Activated T-cell treated with anti-CD3 and anti-CD28 coated beads, Interleukin-2, amount 50 U/mL, for 24 hours (primary cell): ENCODE measurements at regions not wholly inside any gene's neighbourhood (a gene's known extent, or its start where the extent isn't known, plus 50 kb on each side); places are given as distances from the start of the nearest gene placed in this dataset.

Source experiments
- DNase-seq: peaks from one replicate; pipeline ENCODE4 v3.0.0-alpha.2; 2020
- H3K27ac Mint-ChIP-seq: 2 replicates; pipeline ENCODE4 v1.8.0; 2020; ENCODE audit warnings: mild to moderate bottlenecking, mixed read lengths
- H3K27me3 Mint-ChIP-seq: 2 replicates; pipeline ENCODE4 v1.8.0; 2020; ENCODE audit warnings: mixed read lengths
- H3K36me3 Mint-ChIP-seq: 2 replicates; pipeline ENCODE4 v1.8.0; 2020; ENCODE audit warnings: low read depth, mixed read lengths
- H3K4me1 Mint-ChIP-seq: 2 replicates; pipeline ENCODE4 v1.8.0; 2020; ENCODE audit warnings: low read depth, mixed read lengths
- H3K4me3 Mint-ChIP-seq: 2 replicates; pipeline ENCODE4 v1.8.0; 2020; ENCODE audit warnings: mild to moderate bottlenecking, moderate library complexity, mixed read lengths
- H3K9me3 Mint-ChIP-seq: 2 replicates; pipeline ENCODE4 v1.8.0; 2020; ENCODE audit warnings: mixed read lengths

DNA sequence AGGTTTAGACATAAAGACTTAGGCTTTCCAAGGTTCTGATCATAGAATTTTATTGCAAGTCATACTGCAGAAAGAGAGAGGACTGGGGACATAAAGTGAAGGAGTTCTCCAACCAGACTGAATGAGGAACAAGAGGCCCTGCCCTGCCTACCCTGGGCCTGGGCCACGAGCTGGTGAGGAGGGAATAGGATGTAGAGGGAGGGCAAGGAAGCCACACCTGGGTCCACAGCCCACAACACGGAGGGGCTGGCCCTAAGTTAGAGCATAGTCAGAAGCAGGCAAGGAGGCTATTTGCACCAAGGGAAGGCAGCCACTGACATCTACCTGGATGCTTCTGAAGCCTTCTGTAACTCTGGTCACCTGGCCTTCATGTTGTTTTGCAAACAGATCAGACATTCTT, 82.2 kb upstream of the CXCL12 start:
- H3K4me3 Mint-ChIP-seq, result no peak overlapping the region
- no peaks in the 10 kb centered on the region for H3K4me1 Mint-ChIP-seq
- H3K36me3 Mint-ChIP-seq, result no peaks in the 10 kb centered on the region
- H3K27ac Mint-ChIP-seq, result no peak overlapping the region
- H3K9me3 Mint-ChIP-seq, result no peaks in the 10 kb centered on the region
- H3K27me3 Mint-ChIP-seq, result peaks cover 10% of the 10 kb centered on the region
- DNase-seq, result no peak

DNA sequence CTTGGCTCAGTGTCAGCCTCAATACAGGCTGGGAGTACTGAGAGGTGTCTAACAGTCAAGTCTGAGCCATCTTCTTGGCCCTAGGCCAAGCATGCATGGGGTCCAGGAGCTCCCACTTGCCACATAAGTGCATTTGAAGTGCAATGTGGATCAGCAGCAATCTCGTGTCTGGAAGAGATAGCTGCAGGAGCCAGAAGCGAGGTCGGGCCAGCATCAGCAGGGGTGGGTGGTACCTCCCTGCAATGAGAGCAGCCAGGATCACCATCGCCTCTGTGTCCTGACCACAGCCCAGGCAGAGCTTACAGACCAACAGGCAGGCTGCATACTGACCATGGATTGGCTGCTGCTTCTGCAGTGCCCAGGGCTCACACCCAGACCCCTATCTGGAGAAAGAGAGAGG, 83.0 kb upstream of the CXCL12 start:
- H3K27ac Mint-ChIP-seq, result no peak overlapping the region
- H3K27me3 Mint-ChIP-seq, result peaks cover 10% of the 10 kb centered on the region
- H3K4me1 Mint-ChIP-seq, result no peaks in the 10 kb centered on the region
- no peaks in the 10 kb centered on the region for H3K9me3 Mint-ChIP-seq
- no peak for DNase-seq
- H3K36me3 Mint-ChIP-seq, result no peaks in the 10 kb centered on the region
- no peak overlapping the region for H3K4me3 Mint-ChIP-seq

DNA sequence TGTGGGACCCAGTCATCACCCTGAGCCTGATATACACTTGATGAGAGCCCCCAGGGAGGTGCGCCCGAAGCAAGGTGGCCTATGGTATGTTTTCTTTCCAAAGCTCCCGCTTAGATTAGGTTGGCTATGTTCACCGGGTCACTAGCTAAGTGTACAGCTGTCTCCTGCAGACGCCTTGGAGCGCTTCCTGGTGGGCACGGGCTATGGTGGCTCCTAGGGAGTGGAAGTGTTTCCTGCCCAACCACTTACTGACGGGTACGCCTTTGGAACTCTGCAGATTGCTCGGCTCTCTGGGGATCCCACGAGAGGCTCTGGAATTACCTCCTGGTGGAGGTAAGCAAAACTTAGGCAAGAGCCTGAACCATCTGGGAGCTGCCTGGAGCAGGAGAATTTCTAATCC, 83.6 kb upstream of the CXCL12 start:
- peaks cover 10% of the 10 kb centered on the region for H3K27me3 Mint-ChIP-seq
- H3K9me3 Mint-ChIP-seq, result no peaks in the 10 kb centered on the region
- H3K27ac Mint-ChIP-seq, result no peak overlapping the region
- no peak overlapping the region for H3K4me3 Mint-ChIP-seq
- no peaks in the 10 kb centered on the region for H3K4me1 Mint-ChIP-seq
- DNase-seq, result no peak
- H3K36me3 Mint-ChIP-seq, result no peaks in the 10 kb centered on the region

DNA sequence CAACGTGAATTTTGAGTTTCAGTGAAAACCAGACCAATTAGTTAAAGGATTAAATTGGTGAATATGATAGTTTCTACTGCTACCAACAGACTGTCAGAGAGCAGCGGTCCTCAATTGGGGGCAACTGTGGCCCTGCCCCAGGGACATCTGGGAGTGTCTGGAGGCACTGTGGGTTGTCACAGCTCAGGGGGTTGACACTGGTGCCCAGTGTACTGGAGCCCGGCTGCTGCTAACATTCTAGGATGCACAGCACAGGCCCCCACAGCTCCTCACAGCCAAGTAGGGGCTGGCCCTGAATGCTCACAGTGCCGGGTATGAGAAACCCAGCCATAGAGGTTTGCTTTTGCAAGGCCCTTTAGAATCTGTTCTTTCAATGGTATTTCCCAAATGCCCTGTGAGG, 84.1 kb upstream of the CXCL12 start:
- Mint-ChIP-seq H3K4me1 (no peaks in the 10 kb centered on the region), H3K4me3 (no peak overlapping the region), H3K27me3 (peaks cover 8% of the 10 kb centered on the region), H3K36me3 (no peaks in the 10 kb centered on the region), H3K27ac (no peak overlapping the region), H3K9me3 (no peaks in the 10 kb centered on the region)
- DNase-seq, result no peak

DNA sequence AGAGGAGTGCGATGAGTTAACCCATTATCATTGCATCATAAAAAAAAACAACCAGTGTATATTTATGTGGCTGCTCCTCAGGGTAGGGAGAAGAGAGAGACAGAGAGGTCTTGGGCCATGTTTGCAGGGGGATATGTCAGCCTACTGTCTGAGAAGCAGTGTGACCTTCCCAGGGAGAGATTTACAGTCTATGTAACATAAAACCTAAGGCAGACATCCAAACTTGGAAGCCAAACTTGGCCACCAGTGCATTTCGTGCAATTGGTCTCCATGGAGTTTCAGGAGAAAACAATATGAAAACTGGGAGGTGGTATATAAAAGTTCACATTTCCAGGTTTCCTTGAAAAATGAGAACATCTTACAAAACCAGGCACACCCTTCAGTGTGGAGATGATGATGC, 85.9 kb upstream of the CXCL12 start:
- no peaks in the 10 kb centered on the region for H3K4me1 Mint-ChIP-seq
- DNase-seq, result no peak
- no peak overlapping the region for H3K4me3 Mint-ChIP-seq
- H3K9me3 Mint-ChIP-seq, result no peaks in the 10 kb centered on the region
- no peak overlapping the region for H3K27ac Mint-ChIP-seq
- H3K27me3 Mint-ChIP-seq, result peaks cover 5% of the 10 kb centered on the region
- H3K36me3 Mint-ChIP-seq, result no peaks in the 10 kb centered on the region

DNA sequence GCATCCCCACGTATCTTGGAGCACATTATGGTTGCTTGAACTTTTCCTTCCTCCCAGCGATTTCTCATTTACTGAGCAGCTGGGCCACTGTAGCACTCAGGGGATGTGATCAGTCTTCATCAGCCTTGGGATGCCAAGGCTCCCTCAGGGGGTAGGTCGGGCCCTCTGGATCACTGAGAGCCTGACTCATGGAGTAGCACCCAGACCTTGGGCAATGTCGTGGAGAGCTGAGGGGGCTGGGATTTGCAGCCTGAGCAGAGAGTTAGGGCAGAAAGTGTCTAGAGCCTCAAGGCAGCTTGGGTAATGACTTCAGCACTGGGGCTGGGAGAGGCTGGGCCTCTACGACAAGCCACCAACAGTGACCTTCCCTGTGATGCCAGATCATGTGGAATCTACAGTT, 86.5 kb upstream of the CXCL12 start:
- no peak for DNase-seq
- no peaks in the 10 kb centered on the region for H3K36me3 Mint-ChIP-seq
- H3K9me3 Mint-ChIP-seq, result no peaks in the 10 kb centered on the region
- no peak overlapping the region for H3K4me3 Mint-ChIP-seq
- no peak overlapping the region for H3K27ac Mint-ChIP-seq
- H3K4me1 Mint-ChIP-seq, result no peaks in the 10 kb centered on the region
- H3K27me3 Mint-ChIP-seq, result peaks cover 3% of the 10 kb centered on the region

DNA sequence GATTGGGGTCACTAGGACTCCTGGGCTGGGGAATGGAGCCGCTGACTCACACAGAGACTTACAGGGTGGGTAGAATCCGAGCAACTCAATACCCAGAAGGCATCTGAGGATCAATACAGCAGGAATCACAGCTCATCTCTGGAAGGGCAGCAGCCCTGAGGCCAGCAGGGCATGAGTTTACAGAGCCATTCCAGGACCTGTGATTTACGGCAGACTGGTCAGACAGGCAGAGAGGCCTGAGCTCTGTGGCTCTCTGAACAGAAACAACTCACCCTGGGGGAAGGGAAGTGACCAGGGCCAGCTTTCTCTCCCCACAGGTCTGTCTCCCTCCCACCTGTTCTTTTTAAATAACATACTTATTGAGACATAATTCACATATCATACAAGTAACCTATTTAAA, 88.2 kb upstream of the CXCL12 start:
- DNase-seq, result no peak
- Mint-ChIP-seq H3K4me1 (no peaks in the 10 kb centered on the region), H3K36me3 (no peaks in the 10 kb centered on the region), H3K4me3 (no peak overlapping the region), H3K27ac (no peak overlapping the region), H3K27me3 (no peaks in the 10 kb centered on the region), H3K9me3 (no peaks in the 10 kb centered on the region)

DNA sequence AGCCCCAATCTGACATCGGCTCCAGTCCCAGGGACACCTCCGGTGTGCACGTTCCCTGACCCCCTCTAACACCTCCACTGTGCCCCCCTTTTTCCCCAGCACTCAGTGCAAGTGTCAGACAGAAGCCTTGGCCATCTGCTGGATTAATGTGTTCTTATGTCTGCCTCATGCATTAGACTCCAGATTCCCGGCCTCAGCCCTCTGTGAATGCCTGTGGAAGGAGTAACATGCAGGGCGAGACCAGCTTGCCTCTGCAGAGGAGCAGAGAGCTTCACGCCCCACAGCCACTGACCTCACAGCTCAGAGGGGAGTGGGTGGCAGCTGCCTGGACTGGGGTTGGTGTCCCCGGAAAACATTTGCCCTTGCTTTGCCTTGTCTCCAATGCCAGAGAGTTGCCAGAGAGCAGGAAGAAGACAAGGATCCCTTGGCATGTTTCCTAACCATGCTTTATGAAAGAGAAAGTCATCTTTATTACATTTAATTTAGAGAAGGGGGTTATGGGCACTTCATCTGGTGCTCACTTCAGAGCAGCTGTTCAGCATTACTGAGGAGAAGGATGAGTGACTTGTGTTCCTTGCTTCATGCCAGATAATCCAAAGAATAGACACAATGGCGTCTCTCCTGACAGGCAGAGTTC, 91.6 kb upstream of the CXCL12 start:
- Mint-ChIP-seq H3K9me3 (no peaks in the 10 kb centered on the region), H3K27ac (no peak overlapping the region), H3K4me3 (no peak overlapping the region), H3K4me1 (no peaks in the 10 kb centered on the region), H3K36me3 (no peaks in the 10 kb centered on the region), H3K27me3 (no peaks in the 10 kb centered on the region)
- DNase-seq, result no peak

DNA sequence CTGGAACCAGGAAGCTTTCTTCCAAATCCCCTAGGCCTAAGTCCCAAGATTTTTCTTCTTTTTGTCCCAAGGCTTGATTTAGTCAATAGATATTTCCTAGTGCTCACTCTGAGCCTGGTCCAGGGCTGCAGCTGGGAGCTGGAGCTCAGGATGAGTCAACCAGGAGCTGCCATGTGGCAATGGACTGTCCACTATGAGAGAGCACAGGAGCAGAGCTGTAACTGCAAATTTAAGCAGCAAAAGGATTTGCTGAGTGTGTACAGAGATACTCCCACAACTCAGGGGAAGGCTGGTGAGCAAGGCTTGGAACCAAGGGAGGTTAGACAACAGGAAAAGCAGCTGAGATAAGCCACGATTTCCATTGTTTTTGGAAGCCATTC, 92.1 kb upstream of the CXCL12 start:
- Mint-ChIP-seq H3K9me3 (no peaks in the 10 kb centered on the region), H3K36me3 (no peaks in the 10 kb centered on the region), H3K4me1 (no peaks in the 10 kb centered on the region), H3K4me3 (no peak overlapping the region), H3K27me3 (no peaks in the 10 kb centered on the region), H3K27ac (no peak overlapping the region)
- no peak for DNase-seq

DNA sequence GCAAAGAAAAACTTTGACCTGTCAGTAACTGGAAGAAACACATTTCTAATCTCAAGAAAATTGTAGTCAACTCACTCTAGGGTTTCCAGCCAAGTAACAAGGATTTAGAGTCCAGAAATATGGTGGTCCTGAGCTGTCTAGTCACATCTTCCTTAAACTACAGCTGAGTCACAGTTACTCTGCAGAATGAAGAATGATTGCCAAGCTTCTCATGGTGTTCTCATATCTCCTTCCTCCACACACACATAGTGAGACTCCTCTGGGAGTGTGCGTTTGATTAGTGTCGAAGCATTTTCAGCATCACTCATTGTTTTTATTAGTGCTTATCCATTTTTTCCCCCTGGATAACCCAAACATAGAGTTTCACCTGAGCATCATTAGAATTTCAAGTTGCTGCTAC, 93.1 kb upstream of the CXCL12 start:
- no peaks in the 10 kb centered on the region for H3K4me1 Mint-ChIP-seq
- no peak overlapping the region for H3K4me3 Mint-ChIP-seq
- no peaks in the 10 kb centered on the region for H3K9me3 Mint-ChIP-seq
- DNase-seq, result no peak
- no peaks in the 10 kb centered on the region for H3K36me3 Mint-ChIP-seq
- H3K27me3 Mint-ChIP-seq, result no peaks in the 10 kb centered on the region
- no peak overlapping the region for H3K27ac Mint-ChIP-seq

DNA sequence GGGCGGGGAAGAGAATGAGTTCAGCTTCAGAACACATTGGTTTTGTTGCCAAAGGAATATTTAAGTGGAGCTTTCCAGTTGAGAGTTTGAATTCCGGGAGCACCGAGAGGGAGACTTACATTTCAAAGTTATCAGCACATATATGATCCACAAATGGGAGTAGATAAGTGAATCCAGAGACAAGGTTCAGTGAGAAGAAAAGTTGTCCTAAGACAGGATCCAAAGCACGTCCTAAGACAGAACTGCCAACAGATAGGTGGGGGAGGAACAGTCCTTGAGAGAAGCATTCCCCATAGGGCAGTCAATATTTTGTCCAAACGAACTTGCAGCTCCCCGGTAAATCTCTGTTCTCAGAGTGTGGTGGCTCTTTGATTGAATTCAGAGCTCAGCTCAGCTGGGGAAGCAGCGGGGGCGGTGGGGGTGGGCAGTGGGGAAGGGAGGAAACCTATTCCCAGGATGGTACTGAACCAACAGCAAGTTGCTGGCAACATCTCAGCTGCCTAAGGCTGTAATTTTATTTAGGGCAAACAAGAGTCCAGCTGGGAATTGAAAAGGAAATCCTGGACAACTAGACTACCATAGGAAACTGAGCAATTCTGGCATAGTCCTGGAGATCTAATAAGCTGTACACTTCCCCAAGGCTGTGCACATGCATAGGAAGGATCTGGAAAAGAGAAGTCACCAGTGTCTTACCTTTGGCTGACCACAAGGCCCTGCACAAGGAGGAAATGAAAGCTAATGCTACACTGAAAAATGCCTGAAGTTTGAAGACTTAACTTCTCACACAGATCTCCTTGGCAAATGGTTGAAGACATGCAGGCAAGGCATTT, 94.2 kb upstream of the CXCL12 start:
- Mint-ChIP-seq H3K4me3 (no peak overlapping the region), H3K4me1 (no peaks in the 10 kb centered on the region), H3K36me3 (no peaks in the 10 kb centered on the region), H3K9me3 (no peaks in the 10 kb centered on the region), H3K27me3 (no peaks in the 10 kb centered on the region), H3K27ac (no peak overlapping the region)
- DNase-seq, result no peak

DNA sequence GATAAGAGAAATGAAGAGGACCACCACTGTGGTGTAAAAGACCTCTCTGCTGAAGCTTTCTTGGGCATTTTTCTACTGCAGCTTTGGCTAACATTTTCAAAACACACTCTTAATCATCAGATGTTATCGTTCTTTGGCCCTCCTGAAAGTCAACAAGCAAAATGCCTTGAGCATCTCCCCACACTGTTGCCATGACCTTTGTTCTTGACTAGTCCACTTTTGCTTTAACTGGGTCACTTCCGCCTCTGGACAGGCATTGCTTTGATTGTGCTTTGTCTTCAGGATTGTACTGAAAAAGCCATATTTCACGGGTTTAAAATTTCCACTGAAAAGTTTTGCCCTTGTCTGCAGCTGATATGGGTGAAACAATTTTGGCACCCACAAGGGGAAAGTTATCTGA, 107.8 kb upstream of the CXCL12 start:
- Mint-ChIP-seq H3K27me3 (peaks cover 9% of the 10 kb centered on the region), H3K27ac (no peak overlapping the region), H3K36me3 (no peaks in the 10 kb centered on the region), H3K4me1 (no peaks in the 10 kb centered on the region), H3K9me3 (peaks cover 6% of the 10 kb centered on the region), H3K4me3 (no peak overlapping the region)
- no peak for DNase-seq

DNA sequence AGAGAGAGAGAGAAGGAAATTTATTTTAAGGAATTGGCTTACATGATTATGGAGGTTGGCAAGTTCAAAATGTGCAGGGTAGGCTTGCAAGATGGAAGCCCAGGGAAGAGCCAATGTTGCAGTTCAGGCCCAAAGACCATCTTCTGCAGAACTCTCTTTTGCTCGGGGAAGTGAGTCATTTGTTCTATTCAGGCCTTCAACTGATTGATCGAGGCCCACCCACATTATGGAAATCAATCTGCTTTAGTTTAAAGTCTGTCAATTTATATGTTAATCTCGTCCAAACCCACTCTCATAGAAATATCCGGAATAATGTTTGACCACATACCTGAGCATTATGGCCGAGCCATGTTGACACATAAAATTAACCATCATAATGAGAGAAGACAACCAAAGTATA, 113.3 kb upstream of the CXCL12 start:
- Mint-ChIP-seq H3K4me3 (no peak overlapping the region), H3K27ac (no peak overlapping the region), H3K4me1 (no peaks in the 10 kb centered on the region), H3K27me3 (no peaks in the 10 kb centered on the region), H3K36me3 (no peaks in the 10 kb centered on the region), H3K9me3 (peaks cover 11% of the 10 kb centered on the region)
- DNase-seq, result no peak

DNA sequence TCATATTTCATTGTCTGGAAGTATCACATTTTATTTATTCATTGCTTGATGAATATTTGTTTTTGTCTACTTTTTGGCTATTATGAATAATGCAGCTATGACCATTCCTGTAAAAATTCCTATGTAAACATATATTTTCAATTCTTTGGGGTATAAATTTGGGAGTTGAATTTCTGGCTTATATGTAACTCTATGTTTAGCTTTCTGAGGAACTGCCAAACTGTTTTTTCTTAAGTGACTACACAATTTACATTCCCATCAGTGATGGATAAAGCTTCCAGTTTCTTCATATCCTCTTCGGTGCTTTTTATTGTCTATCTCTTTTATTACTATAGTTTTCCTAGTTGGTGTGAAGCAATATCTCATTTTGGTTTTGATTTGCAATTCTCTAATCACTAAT, 115.6 kb upstream of the CXCL12 start:
- no peaks in the 10 kb centered on the region for H3K36me3 Mint-ChIP-seq
- H3K9me3 Mint-ChIP-seq, result peaks cover 11% of the 10 kb centered on the region
- H3K4me1 Mint-ChIP-seq, result no peaks in the 10 kb centered on the region
- no peak overlapping the region for H3K27ac Mint-ChIP-seq
- DNase-seq, result no peak
- H3K27me3 Mint-ChIP-seq, result no peaks in the 10 kb centered on the region
- H3K4me3 Mint-ChIP-seq, result no peak overlapping the region

DNA sequence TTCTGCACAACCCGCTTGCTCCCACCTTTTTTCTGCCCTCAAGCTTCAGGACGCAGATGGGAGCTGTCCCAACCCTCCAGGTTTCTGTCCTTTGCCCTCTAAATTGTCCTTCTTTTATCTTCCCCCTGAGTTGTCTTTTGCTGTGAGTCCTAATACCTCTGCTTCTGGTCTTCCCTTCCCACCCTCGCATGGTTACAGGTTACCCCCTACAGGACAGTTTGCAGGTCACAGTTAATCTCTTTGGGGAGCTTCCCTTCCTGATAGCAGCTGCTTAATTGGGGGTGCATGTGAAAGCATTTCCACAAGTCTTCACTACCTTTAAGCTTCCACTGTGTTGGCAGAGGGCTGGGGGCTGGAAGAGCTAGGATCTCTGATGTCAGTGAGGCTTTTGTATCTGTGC, 121.5 kb upstream of the CXCL12 start:
- Mint-ChIP-seq H3K36me3 (no peaks in the 10 kb centered on the region), H3K27me3 (no peaks in the 10 kb centered on the region), H3K4me3 (no peak overlapping the region), H3K9me3 (peaks cover 4% of the 10 kb centered on the region), H3K27ac (no peak overlapping the region), H3K4me1 (no peaks in the 10 kb centered on the region)
- no peak for DNase-seq
